CD4-positive, alpha-beta memory T cell (primary cell): ENCODE measurements at regions not wholly inside any gene's neighbourhood (a gene's known extent, or its start where the extent isn't known, plus 50 kb on each side); places are given as distances from the start of the nearest gene placed in this dataset.

Experiments used
- CTCF ChIA-PET: fragments of 350-600 bp; sonication (Branson Sonifier 250); formaldehyde crosslinking; loops from one replicate; lab custom pipeline; 2021; ENCODE audit warnings: inconsistent platforms; ENCODE audit not compliant: partially characterized antibody; lab: Charles Lee
- POLR2A ChIA-PET: fragments of 350-600 bp; sonication (Branson Sonifier 250); formaldehyde crosslinking; loops from one replicate; lab custom pipeline; 2021; ENCODE audit not compliant: partially characterized antibody; lab: Charles Lee
- DNase-seq, 5 donors: peaks; one replicate each; pipeline versions ENCODE4 v3.0.0 to v3.0.0-alpha.2; 2020 to 2022; ENCODE audit warnings: mixed read lengths in 1 of 5
- H3K27ac ChIP-seq: one replicate; pipeline ENCODE4 v1.7.0; 2013; ENCODE audit warnings: low read depth, low read length
- H3K27me3 ChIP-seq: 2 replicates; pipeline ENCODE4 v1.7.0; 2013; ENCODE audit warnings: mild to moderate bottlenecking, low read length, moderate library complexity; ENCODE audit not compliant: insufficient read depth
- H3K36me3 ChIP-seq: 2 replicates; pipeline ENCODE4 v1.7.0; 2013; ENCODE audit warnings: mild to moderate bottlenecking, low read length, moderate library complexity; ENCODE audit not compliant: insufficient read depth
- H3K4me1 ChIP-seq: 2 replicates; pipeline ENCODE4 v1.7.0; 2013; ENCODE audit warnings: mild to moderate bottlenecking, low read length, moderate library complexity; ENCODE audit not compliant: insufficient read depth
- H3K4me3 ChIP-seq, 2 donors: one replicate each; pipeline ENCODE4 v1.7.0; 2013; ENCODE audit warnings: low read length in 2 of 2, mild to moderate bottlenecking in 1 of 2
- H3K9me3 ChIP-seq, 2 donors: one replicate each; pipeline ENCODE4 v1.7.0; 2013; ENCODE audit warnings: low read length in 2 of 2, control low read depth in 1 of 2; ENCODE audit not compliant: control insufficient read depth in 1 of 2
- H3K27ac Mint-ChIP-seq, 7 donors: one replicate each; pipeline ENCODE4 v1.8.0; 2020 to 2021; ENCODE audit warnings: mixed read lengths in 7 of 7, mild to moderate bottlenecking in 6 of 7, inconsistent platforms in 3 of 7, moderate library complexity in 3 of 7
- H3K27me3 Mint-ChIP-seq, 2 donors: one replicate each; pipeline ENCODE4 v1.8.0; 2020 to 2021; ENCODE audit warnings: mixed read lengths in 2 of 2
- H3K36me3 Mint-ChIP-seq, 2 donors: one replicate each; pipeline ENCODE4 v1.8.0; 2020 to 2021; ENCODE audit warnings: mixed read lengths in 2 of 2, inconsistent platforms in 1 of 2, mild to moderate bottlenecking in 1 of 2
- H3K4me1 Mint-ChIP-seq, 4 donors: one replicate each; pipeline ENCODE4 v1.8.0; 2020 to 2021; ENCODE audit warnings: mixed read lengths in 4 of 4, mild to moderate bottlenecking in 1 of 4
- H3K4me3 Mint-ChIP-seq, 8 donors: one replicate each; pipeline ENCODE4 v1.8.0; 2020 to 2021; ENCODE audit warnings: mixed read lengths in 8 of 8, mild to moderate bottlenecking in 7 of 8, moderate library complexity in 6 of 8, inconsistent platforms in 3 of 8
- H3K9me3 Mint-ChIP-seq, 8 donors: one replicate each; pipeline ENCODE4 v1.8.0; 2020 to 2021; ENCODE audit warnings: mixed read lengths in 8 of 8, mild to moderate bottlenecking in 5 of 8, inconsistent platforms in 3 of 8, moderate library complexity in 1 of 8
- intact Hi-C: fragments of 100-400 bp; cut with micrococcal nuclease; formaldehyde crosslinking; loops from one replicate; pipeline ENCODE4 v1.15.1; 2023

- DNase-seq = no peak
- Mint-ChIP-seq H3K4me3 (no peak overlapping the region), H3K27me3 (peaks cover 3 to 10% of the 10 kb centered on the region in 2 donors), H3K4me1 (peaks cover 0 to 7% (median 0%) of the 10 kb centered on the region in 4 donors), H3K36me3 (no peaks in the 10 kb centered on the region), H3K27ac (no peak overlapping the region), H3K9me3 (peaks cover 0 to 6% (median 2%) of the 10 kb centered on the region in 8 donors)
- POLR2A ChIA-PET = no interaction called here
- Histone ChIP-seq H3K4me3 (no peak overlapping the region), H3K27ac (no peak overlapping the region), H3K36me3 (no peaks in the 10 kb centered on the region), H3K4me1 (no peaks in the 10 kb centered on the region), H3K27me3 (no peaks in the 10 kb centered on the region), H3K9me3 (no peaks in the 10 kb centered on the region)
- CTCF ChIA-PET = no interaction called here
- intact Hi-C loops = no loop called here
Measured at GRCh38 chr13:53200498-53201453, 172.2 kb downstream of the OLFM4 start.

GRCh38 chr13:53201454-53202225, 173.0 kb downstream of the OLFM4 start:
- ChIA-PET POLR2A (no interaction called here), CTCF (interaction anchor here (0.8 kb wide), 1 partner anchor 9 kb away, joined by 3 read pairs; no protein-coding TSS in a partner anchor)
- Histone ChIP-seq H3K36me3 (no peaks in the 10 kb centered on the region), H3K4me3 (no peak overlapping the region), H3K27me3 (no peaks in the 10 kb centered on the region), H3K27ac (no peak overlapping the region), H3K4me1 (no peaks in the 10 kb centered on the region), H3K9me3 (no peaks in the 10 kb centered on the region)
- Mint-ChIP-seq H3K27me3 (peaks cover 3 to 11% of the 10 kb centered on the region in 2 donors), H3K4me3 (no peak overlapping the region), H3K9me3 (peaks cover 0 to 6% (median 2%) of the 10 kb centered on the region in 8 donors), H3K4me1 (peaks cover 0 to 7% (median 0%) of the 10 kb centered on the region in 4 donors), H3K36me3 (no peaks in the 10 kb centered on the region), H3K27ac (no peak overlapping the region)
- intact Hi-C loops = no loop called here
- DNase-seq = no peak

- ChIA-PET CTCF (no interaction called here), POLR2A (no interaction called here)
- no peaks in the 10 kb centered on the region for H3K9me3 ChIP-seq
- intact Hi-C loops = no loop called here
- no peaks in the 10 kb centered on the region for H3K4me1 ChIP-seq
- H3K27me3 Mint-ChIP-seq = peaks cover 0 to 7% of the 10 kb centered on the region in 2 donors
- no peaks in the 10 kb centered on the region for H3K36me3 Mint-ChIP-seq
- H3K4me1 Mint-ChIP-seq = peaks cover 0 to 2% (median 0%) of the 10 kb centered on the region in 4 donors
- H3K36me3 ChIP-seq = no peaks in the 10 kb centered on the region
- no peak overlapping the region for H3K27ac ChIP-seq
- no peak overlapping the region for H3K4me3 Mint-ChIP-seq
- H3K4me3 ChIP-seq = no peak overlapping the region
- H3K27me3 ChIP-seq = no peaks in the 10 kb centered on the region
- peaks cover 0 to 4% (median under 1%) of the 10 kb centered on the region in 8 donors for H3K9me3 Mint-ChIP-seq
- no peak overlapping the region for H3K27ac Mint-ChIP-seq
- DNase-seq = no peak
Measured at GRCh38 chr13:53204598-53204997, 176.0 kb downstream of the OLFM4 start.

- H3K4me3 ChIP-seq = no peak overlapping the region
- ChIA-PET CTCF (no interaction called here), POLR2A (no interaction called here)
- H3K9me3 ChIP-seq = no peaks in the 10 kb centered on the region
- peaks cover 0 to 7% of the 10 kb centered on the region in 2 donors for H3K27me3 Mint-ChIP-seq
- intact Hi-C loops = no loop called here
- no peak overlapping the region for H3K27ac ChIP-seq
- H3K27ac Mint-ChIP-seq = no peak overlapping the region
- no peaks in the 10 kb centered on the region for H3K27me3 ChIP-seq
- no peaks in the 10 kb centered on the region for H3K4me1 ChIP-seq
- H3K9me3 Mint-ChIP-seq = peaks cover 0 to 3% (median 0%) of the 10 kb centered on the region in 8 donors
- H3K36me3 ChIP-seq = no peaks in the 10 kb centered on the region
- no peaks in the 10 kb centered on the region for H3K4me1 Mint-ChIP-seq
- DNase-seq = no peak
- H3K36me3 Mint-ChIP-seq = no peaks in the 10 kb centered on the region
- no peak overlapping the region for H3K4me3 Mint-ChIP-seq
Measured at GRCh38 chr13:53206455-53206854, 177.8 kb downstream of the OLFM4 start.

GRCh38 chr13:53207556-53207955, 178.9 kb downstream of the OLFM4 start:
- Histone ChIP-seq H3K27me3 (no peaks in the 10 kb centered on the region), H3K27ac (no peak overlapping the region), H3K36me3 (no peaks in the 10 kb centered on the region), H3K9me3 (no peaks in the 10 kb centered on the region), H3K4me1 (no peaks in the 10 kb centered on the region), H3K4me3 (no peak overlapping the region)
- CTCF ChIA-PET = no interaction called here
- H3K36me3 Mint-ChIP-seq = no peaks in the 10 kb centered on the region
- no peak for DNase-seq
- intact Hi-C loops = no loop called here
- peaks cover 0 to 7% of the 10 kb centered on the region in 2 donors for H3K27me3 Mint-ChIP-seq
- H3K9me3 Mint-ChIP-seq = peaks cover 0 to 3% (median 0%) of the 10 kb centered on the region in 8 donors
- no peak overlapping the region for H3K27ac Mint-ChIP-seq
- POLR2A ChIA-PET = no interaction called here
- no peaks in the 10 kb centered on the region for H3K4me1 Mint-ChIP-seq
- H3K4me3 Mint-ChIP-seq = no peak overlapping the region

GRCh38 chr13:53214433-53214832, 185.8 kb downstream of the OLFM4 start:
- no peaks in the 10 kb centered on the region for H3K27me3 ChIP-seq
- Mint-ChIP-seq H3K36me3 (no peaks in the 10 kb centered on the region), H3K4me1 (no peaks in the 10 kb centered on the region), H3K9me3 (peaks cover 0 to 2% (median 0%) of the 10 kb centered on the region in 8 donors), H3K27ac (no peak overlapping the region), H3K4me3 (no peak overlapping the region), H3K27me3 (peaks cover 0 to 2% of the 10 kb centered on the region in 2 donors)
- H3K4me1 ChIP-seq = no peaks in the 10 kb centered on the region
- H3K4me3 ChIP-seq = no peak overlapping the region
- ChIA-PET CTCF (no interaction called here), POLR2A (no interaction called here)
- H3K36me3 ChIP-seq = no peaks in the 10 kb centered on the region
- DNase-seq = no peak
- intact Hi-C loops = no loop called here
- H3K27ac ChIP-seq = no peak overlapping the region
- no peaks in the 10 kb centered on the region for H3K9me3 ChIP-seq

- Histone ChIP-seq H3K36me3 (no peaks in the 10 kb centered on the region), H3K4me1 (no peaks in the 10 kb centered on the region), H3K9me3 (no peaks in the 10 kb centered on the region), H3K27me3 (no peaks in the 10 kb centered on the region), H3K4me3 (no peak overlapping the region), H3K27ac (no peak overlapping the region)
- Mint-ChIP-seq H3K27ac (no peak overlapping the region), H3K4me1 (no peaks in the 10 kb centered on the region), H3K9me3 (peaks cover 0 to 2% (median 0%) of the 10 kb centered on the region in 8 donors), H3K27me3 (no peaks in the 10 kb centered on the region), H3K36me3 (no peaks in the 10 kb centered on the region), H3K4me3 (no peak overlapping the region)
- DNase-seq = no peak
- intact Hi-C loops = no loop called here
- ChIA-PET CTCF (no interaction called here), POLR2A (no interaction called here)
Measured at GRCh38 chr13:53215563-53215962, 186.9 kb downstream of the OLFM4 start.
